ENCODE measurements at regions not wholly inside any gene's neighbourhood (a gene's known extent, or its start where the extent isn't known, plus 50 kb on each side); places are given as distances from the start of the nearest gene placed in this dataset.

DNA sequence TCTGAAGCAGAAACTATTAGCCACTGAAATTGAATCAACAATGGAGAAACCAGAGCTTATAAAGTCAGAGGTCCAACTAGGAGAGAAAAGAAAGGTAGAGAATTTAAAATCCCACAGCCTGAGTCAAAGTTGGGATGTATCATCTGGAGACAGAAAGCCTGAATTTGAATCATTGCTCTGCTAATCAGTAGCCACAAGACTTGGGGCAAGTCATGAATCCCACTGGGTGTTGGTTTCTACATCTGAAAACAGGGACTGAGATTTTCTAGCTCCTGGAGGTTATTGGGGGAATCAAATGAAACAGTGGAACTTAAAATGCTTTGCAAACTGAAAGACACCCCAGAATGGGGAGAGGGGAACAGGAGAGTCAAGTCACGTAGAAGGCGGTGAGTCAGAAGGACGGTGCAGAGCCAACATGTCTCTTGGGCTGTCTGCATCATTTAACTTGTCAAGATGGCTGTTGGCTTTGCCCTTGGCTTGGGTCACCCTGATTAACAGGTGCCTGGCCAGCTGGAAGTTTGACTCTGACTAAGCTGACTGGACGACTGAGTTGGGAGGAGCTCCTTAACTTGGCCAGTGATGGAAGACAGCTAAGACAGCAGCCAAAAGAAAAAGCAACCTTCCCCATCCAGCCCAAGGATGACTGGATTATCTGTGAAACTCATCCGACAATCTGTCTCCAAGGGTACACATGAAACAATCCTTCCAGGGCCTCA, 60.6 kb upstream of the ADRA1B start:
- DNase-seq (ENCODE audit: low read depth in 2 of 2): no peak

DNA sequence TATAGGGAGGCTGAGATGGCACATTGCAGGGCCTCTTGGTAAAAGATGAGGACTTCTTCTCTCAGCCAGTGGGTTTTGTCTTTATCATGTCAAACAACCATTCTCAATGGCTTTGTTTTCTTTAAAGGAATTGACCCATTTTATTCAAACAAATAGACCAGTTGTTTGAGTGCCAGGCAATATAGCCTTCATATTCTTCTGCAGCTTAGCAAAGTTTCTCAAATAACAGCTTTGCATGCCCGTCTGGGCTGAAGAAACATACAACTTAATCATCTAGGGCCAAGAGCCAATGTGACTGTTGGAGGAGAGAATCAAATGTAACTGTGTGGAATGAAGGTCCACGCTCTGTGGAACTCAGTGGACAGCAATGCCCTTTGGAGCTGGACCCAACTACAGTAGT, 57.4 kb upstream of the ADRA1B start:
- no peak for DNase-seq (ENCODE audit: low read depth in 2 of 2)

DNA sequence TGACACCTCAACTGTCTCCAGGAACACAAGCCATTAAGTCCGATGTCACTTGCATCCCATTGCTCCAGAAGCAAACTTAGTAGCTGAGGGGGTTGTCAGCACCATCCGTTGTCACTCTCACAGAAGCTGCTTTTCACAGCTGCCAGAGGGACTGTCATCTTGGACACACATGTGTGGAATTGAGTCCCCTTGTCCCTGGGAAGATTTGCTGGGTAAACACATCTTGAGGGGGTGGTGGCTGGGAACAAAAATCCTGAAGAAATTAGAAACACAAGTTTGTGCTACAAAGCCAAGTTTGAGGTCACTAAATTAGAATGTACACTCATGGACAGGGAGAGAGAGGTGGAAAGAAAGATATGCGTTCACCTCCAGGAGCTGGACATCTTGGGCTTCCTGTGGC, 55.2 kb upstream of the ADRA1B start:
- DNase-seq (ENCODE audit: low read depth in 2 of 2): no peak

DNA sequence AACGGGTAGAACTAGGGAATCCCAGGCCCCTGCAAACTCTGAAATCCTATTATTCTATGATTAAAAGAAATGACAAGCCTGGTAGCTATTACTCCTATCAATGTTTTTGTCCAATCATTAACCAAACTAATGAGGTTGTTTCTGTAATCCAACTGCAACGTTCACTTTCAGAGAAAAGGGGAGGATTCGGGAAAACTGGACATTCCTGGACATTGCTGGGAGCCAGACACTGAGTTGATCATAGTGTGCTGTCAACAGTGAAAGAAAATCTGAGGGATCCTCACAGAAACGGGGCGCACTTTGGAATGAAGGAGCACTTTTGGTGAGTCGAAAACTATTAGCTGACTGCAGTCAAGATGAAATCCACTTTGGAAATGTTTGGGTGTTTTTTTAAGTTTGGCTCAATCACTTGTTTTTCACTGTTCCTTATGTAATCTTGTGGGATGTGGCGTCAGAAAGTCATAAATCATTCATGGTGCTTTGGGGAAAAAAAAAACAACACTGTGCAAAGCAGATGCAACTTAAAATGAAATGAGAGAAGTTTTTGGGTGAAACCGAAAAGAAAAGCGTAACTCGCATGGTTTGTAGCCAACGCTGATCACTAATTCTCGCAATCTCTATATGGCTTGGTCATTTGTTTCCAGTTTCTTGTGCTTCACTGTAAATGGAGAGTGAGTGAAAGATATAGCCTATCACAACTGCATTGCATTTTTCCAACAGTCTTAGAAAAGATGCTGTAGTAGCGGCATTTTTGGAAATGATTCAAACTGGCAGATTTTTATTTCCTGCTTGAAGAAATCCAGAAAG, 51.2 kb upstream of the ADRA1B start:
- no peak for DNase-seq (ENCODE audit: low read depth in 2 of 2)

DNA sequence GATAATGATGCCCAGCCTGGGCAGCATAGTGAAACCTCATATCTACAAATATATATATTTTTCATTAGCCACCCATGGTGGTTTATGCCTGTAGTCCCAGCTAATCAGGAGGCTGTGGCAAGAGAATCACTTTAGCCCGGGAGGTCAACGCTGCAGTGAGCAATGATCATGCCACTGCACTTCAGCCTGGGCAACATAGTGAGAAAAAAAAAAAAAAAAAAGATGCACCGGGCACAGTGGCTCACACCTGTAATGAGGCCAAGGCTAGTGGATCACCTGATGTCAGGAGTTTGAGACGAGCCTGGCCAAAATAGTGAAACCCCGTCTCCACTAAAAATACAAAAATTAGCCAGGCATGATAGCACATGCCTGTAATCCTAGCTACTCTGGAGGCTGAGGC, 50.2 kb upstream of the ADRA1B start:
- DNase-seq (ENCODE audit: low read depth in 2 of 2): no peak
